ENCODE measurements at regions not wholly inside any gene's neighbourhood (a gene's known extent, or its start where the extent isn't known, plus 50 kb on each side); places are given as distances from the start of the nearest gene placed in this dataset.

- Histone ChIP-seq H3K36me3 (ENCODE audit: control insufficient read depth, insufficient read depth, low read length) (no peaks in the 10 kb centered on the region), H3K4me3 (ENCODE audit: insufficient read depth, low read depth, low read length, poor library complexity, severe bottlenecking) (no peak overlapping the region), H3K4me1 (ENCODE audit: control insufficient read depth, insufficient read depth, low read length, poor library complexity, severe bottlenecking) (no peaks in the 10 kb centered on the region), H3K9me3 (ENCODE audit: control insufficient read depth, low read length) (no peaks in the 10 kb centered on the region), H3K27ac (ENCODE audit: insufficient read depth, low read length, poor library complexity, severe bottlenecking) (no peak overlapping the region), H3K27me3 (replicated peaks; ENCODE audit: control insufficient read depth, insufficient read depth, low read length, poor library complexity, severe bottlenecking) (no peaks in the 10 kb centered on the region)
- no peak for DNase-seq
Measured at GRCh38 chr3:72354486-72354885, 493.8 kb downstream of the SHQ1 start.

- Histone ChIP-seq H3K27me3 (replicated peaks; ENCODE audit: control insufficient read depth, insufficient read depth, low read length, poor library complexity, severe bottlenecking) (no peaks in the 10 kb centered on the region), H3K36me3 (ENCODE audit: control insufficient read depth, insufficient read depth, low read length) (no peaks in the 10 kb centered on the region)
- no peak for DNase-seq
Measured at GRCh38 chr3:72353236-72354128, 494.8 kb downstream of the SHQ1 start.

GRCh38 chr3:72352176-72352575 lies 496.1 kb downstream of the SHQ1 start:
- H3K36me3 ChIP-seq (ENCODE audit: control insufficient read depth, insufficient read depth, low read length), result no peaks in the 10 kb centered on the region
- H3K27me3 ChIP-seq (replicated peaks; ENCODE audit: control insufficient read depth, insufficient read depth, low read length, poor library complexity, severe bottlenecking), result no peaks in the 10 kb centered on the region
- peaks cover 2% of the 10 kb centered on the region for H3K4me1 ChIP-seq (ENCODE audit: control insufficient read depth, insufficient read depth, low read length, poor library complexity, severe bottlenecking)
- no peak overlapping the region for H3K27ac ChIP-seq (ENCODE audit: insufficient read depth, low read length, poor library complexity, severe bottlenecking)
- H3K4me3 ChIP-seq (ENCODE audit: insufficient read depth, low read depth, low read length, poor library complexity, severe bottlenecking), result no peak overlapping the region
- no peaks in the 10 kb centered on the region for H3K9me3 ChIP-seq (ENCODE audit: control insufficient read depth, low read length)
- DNase-seq, result no peak

More at GRCh38 chr3:72353236-72354128, 494.8 kb downstream of the SHQ1 start:
- Histone ChIP-seq H3K27ac (ENCODE audit: insufficient read depth, low read length, poor library complexity, severe bottlenecking) (no peak overlapping the region), H3K4me3 (ENCODE audit: insufficient read depth, low read depth, low read length, poor library complexity, severe bottlenecking) (no peak overlapping the region), H3K4me1 (ENCODE audit: control insufficient read depth, insufficient read depth, low read length, poor library complexity, severe bottlenecking) (peaks cover 2% of the 10 kb centered on the region), H3K9me3 (ENCODE audit: control insufficient read depth, low read length) (no peaks in the 10 kb centered on the region)

GRCh38 chr3:72351536-72351935 lies 496.7 kb downstream of the SHQ1 start:
- no peaks in the 10 kb centered on the region for H3K27me3 ChIP-seq (replicated peaks; ENCODE audit: control insufficient read depth, insufficient read depth, low read length, poor library complexity, severe bottlenecking)
- no peaks in the 10 kb centered on the region for H3K36me3 ChIP-seq (ENCODE audit: control insufficient read depth, insufficient read depth, low read length)

GRCh38 chr3:72350761-72351505 lies 497.3 kb downstream of the SHQ1 start:
- H3K4me1 ChIP-seq (ENCODE audit: control insufficient read depth, insufficient read depth, low read length, poor library complexity, severe bottlenecking), result peaks cover 12% of the 10 kb centered on the region
- no peak for DNase-seq
- no peaks in the 10 kb centered on the region for H3K27me3 ChIP-seq (replicated peaks; ENCODE audit: control insufficient read depth, insufficient read depth, low read length, poor library complexity, severe bottlenecking)
- no peaks in the 10 kb centered on the region for H3K36me3 ChIP-seq (ENCODE audit: control insufficient read depth, insufficient read depth, low read length)
- H3K27ac ChIP-seq (ENCODE audit: insufficient read depth, low read length, poor library complexity, severe bottlenecking), result no peak overlapping the region
- no peak overlapping the region for H3K4me3 ChIP-seq (ENCODE audit: insufficient read depth, low read depth, low read length, poor library complexity, severe bottlenecking)
- H3K9me3 ChIP-seq (ENCODE audit: control insufficient read depth, low read length), result no peaks in the 10 kb centered on the region

More at GRCh38 chr3:72351536-72351935, 496.7 kb downstream of the SHQ1 start:
- H3K4me3 ChIP-seq (ENCODE audit: insufficient read depth, low read depth, low read length, poor library complexity, severe bottlenecking), result no peak overlapping the region
- no peak for DNase-seq
- H3K4me1 ChIP-seq (ENCODE audit: control insufficient read depth, insufficient read depth, low read length, poor library complexity, severe bottlenecking), result peaks cover 6% of the 10 kb centered on the region
- H3K27ac ChIP-seq (ENCODE audit: insufficient read depth, low read length, poor library complexity, severe bottlenecking), result no peak overlapping the region
- no peaks in the 10 kb centered on the region for H3K9me3 ChIP-seq (ENCODE audit: control insufficient read depth, low read length)

GRCh38 chr3:72348357-72348756 lies 499.9 kb downstream of the SHQ1 start:
- H3K36me3 ChIP-seq (ENCODE audit: control insufficient read depth, insufficient read depth, low read length), result no peaks in the 10 kb centered on the region
- peaks cover 27% of the 10 kb centered on the region for H3K4me1 ChIP-seq (ENCODE audit: control insufficient read depth, insufficient read depth, low read length, poor library complexity, severe bottlenecking)
- no peak for DNase-seq
- no peaks in the 10 kb centered on the region for H3K9me3 ChIP-seq (ENCODE audit: control insufficient read depth, low read length)
- H3K4me3 ChIP-seq (ENCODE audit: insufficient read depth, low read depth, low read length, poor library complexity, severe bottlenecking), result no peak overlapping the region
- H3K27me3 ChIP-seq (replicated peaks; ENCODE audit: control insufficient read depth, insufficient read depth, low read length, poor library complexity, severe bottlenecking), result no peaks in the 10 kb centered on the region
- no peak overlapping the region for H3K27ac ChIP-seq (ENCODE audit: insufficient read depth, low read length, poor library complexity, severe bottlenecking)

GRCh38 chr3:72347819-72348319 lies 500.4 kb downstream of the SHQ1 start:
- DNase-seq, result peak in 2 of 3 donors; percentile 12 to 47
- Histone ChIP-seq H3K9me3 (ENCODE audit: control insufficient read depth, low read length) (no peaks in the 10 kb centered on the region), H3K4me3 (ENCODE audit: insufficient read depth, low read depth, low read length, poor library complexity, severe bottlenecking) (no peak overlapping the region), H3K27me3 (replicated peaks; ENCODE audit: control insufficient read depth, insufficient read depth, low read length, poor library complexity, severe bottlenecking) (no peaks in the 10 kb centered on the region), H3K4me1 (ENCODE audit: control insufficient read depth, insufficient read depth, low read length, poor library complexity, severe bottlenecking) (peaks cover 31% of the 10 kb centered on the region), H3K27ac (ENCODE audit: insufficient read depth, low read length, poor library complexity, severe bottlenecking) (no peak overlapping the region), H3K36me3 (ENCODE audit: control insufficient read depth, insufficient read depth, low read length) (no peaks in the 10 kb centered on the region)

- Histone ChIP-seq H3K4me3 (ENCODE audit: insufficient read depth, low read depth, low read length, poor library complexity, severe bottlenecking) (no peak overlapping the region), H3K9me3 (ENCODE audit: control insufficient read depth, low read length) (no peaks in the 10 kb centered on the region), H3K27ac (ENCODE audit: insufficient read depth, low read length, poor library complexity, severe bottlenecking) (peak overlapping the region; percentile 29), H3K27me3 (replicated peaks; ENCODE audit: control insufficient read depth, insufficient read depth, low read length, poor library complexity, severe bottlenecking) (no peaks in the 10 kb centered on the region), H3K4me1 (ENCODE audit: control insufficient read depth, insufficient read depth, low read length, poor library complexity, severe bottlenecking) (peaks cover 31% of the 10 kb centered on the region), H3K36me3 (ENCODE audit: control insufficient read depth, insufficient read depth, low read length) (no peaks in the 10 kb centered on the region)
- DNase-seq, result no peak
Measured at GRCh38 chr3:72346526-72346926, 501.7 kb downstream of the SHQ1 start.

GRCh38 chr3:72345980-72346379 lies 502.3 kb downstream of the SHQ1 start:
- Histone ChIP-seq H3K4me3 (ENCODE audit: insufficient read depth, low read depth, low read length, poor library complexity, severe bottlenecking) (no peak overlapping the region), H3K4me1 (ENCODE audit: control insufficient read depth, insufficient read depth, low read length, poor library complexity, severe bottlenecking) (peaks cover 31% of the 10 kb centered on the region), H3K27ac (ENCODE audit: insufficient read depth, low read length, poor library complexity, severe bottlenecking) (peak overlapping the region; percentile 29)

More at GRCh38 chr3:72345980-72346379, 502.3 kb downstream of the SHQ1 start:
- no peak for DNase-seq
- Histone ChIP-seq H3K36me3 (ENCODE audit: control insufficient read depth, insufficient read depth, low read length) (no peaks in the 10 kb centered on the region), H3K9me3 (ENCODE audit: control insufficient read depth, low read length) (no peaks in the 10 kb centered on the region), H3K27me3 (replicated peaks; ENCODE audit: control insufficient read depth, insufficient read depth, low read length, poor library complexity, severe bottlenecking) (no peaks in the 10 kb centered on the region)
